GM21515 (cell line): ENCODE measurements at regions not wholly inside any gene's neighbourhood (a gene's known extent, or its start where the extent isn't known, plus 50 kb on each side); places are given as distances from the start of the nearest gene placed in this dataset.

Source experiments
- ATAC-seq: cut with Tn5 transposase; IDR thresholded peaks from one replicate; pipeline ENCODE4 v1.9.1; 2021; ENCODE audit not compliant: unreplicated experiment

- ATAC-seq: no peak
Observed at GRCh38 chr2:208545403-208546042, 138.9 kb downstream of the PTH2R start.

GRCh38 chr2:208546107-208546506 is 139.5 kb downstream of the PTH2R start:
- no peak for ATAC-seq

- ATAC-seq: no peak
Observed at GRCh38 chr2:208546860-208547650, 140.5 kb downstream of the PTH2R start.

GRCh38 chr2:208548700-208549099 is 142.1 kb downstream of the PTH2R start:
- no peak for ATAC-seq

GRCh38 chr2:208549546-208550158 is 143.1 kb downstream of the PTH2R start:
- no peak for ATAC-seq

- no peak for ATAC-seq
Observed at GRCh38 chr2:208552943-208553342, 146.4 kb downstream of the PTH2R start.

- no peak for ATAC-seq
Observed at GRCh38 chr2:208556983-208557484, 150.4 kb downstream of the PTH2R start.

- ATAC-seq: no peak
Observed at GRCh38 chr2:208565690-208566416, 159.3 kb downstream of the PTH2R start.

- ATAC-seq: no peak
Observed at GRCh38 chr2:208568203-208568602, 161.6 kb downstream of the PTH2R start.

GRCh38 chr2:208570066-208570465 is 163.5 kb downstream of the PTH2R start:
- no peak for ATAC-seq

- no peak for ATAC-seq
Observed at GRCh38 chr2:208570851-208571763, 164.5 kb downstream of the PTH2R start.

- ATAC-seq: no peak
Observed at GRCh38 chr2:208571764-208572131, 165.2 kb downstream of the PTH2R start.

- ATAC-seq: no peak
Observed at GRCh38 chr2:208573569-208573968, 167.0 kb downstream of the PTH2R start.

GRCh38 chr2:208579678-208580077 is 173.1 kb downstream of the PTH2R start:
- ATAC-seq: no peak

- no peak for ATAC-seq
Observed at GRCh38 chr2:208584378-208584985, 177.9 kb downstream of the PTH2R start.

- ATAC-seq: no peak
Observed at GRCh38 chr2:208586516-208586915, 179.9 kb downstream of the PTH2R start.

- no peak for ATAC-seq
Observed at GRCh38 chr2:208594642-208595385, 188.2 kb downstream of the PTH2R start.

- no peak for ATAC-seq
Observed at GRCh38 chr2:208595386-208596275, 189.0 kb downstream of the PTH2R start.
